K562 (cell line): ENCODE measurements at regions not wholly inside any gene's neighbourhood (a gene's known extent, or its start where the extent isn't known, plus 50 kb on each side); places are given as distances from the start of the nearest gene placed in this dataset.

Source experiments
- ATAC-seq: fragments of 200-7000 bp; cut with Tn5 transposase; 3 replicates; pipeline ENCODE4 v1.9.1; 2020; ENCODE audit warnings: moderate library complexity
- BruUV-seq: library from RNA; stranded (reverse); fragments of 400-500 nt; replicated peaks from 2 replicates; lab custom pipeline; 2021; lab: Mats Ljungman, UMichigan
- CTCF ChIA-PET: fragments of 300-600 bp; formaldehyde crosslinking; extraction: SDS; loops from one replicate; lab custom pipeline; 2021; ENCODE audit warnings: low intra/inter-chr PET ratio; lab: Yijun Ruan, JAX
- POLR2A ChIA-PET: fragments of 300-600, 350-650 bp; sonication (Branson Sonifier 250); formaldehyde crosslinking; extraction: SDS; loops from one replicate; lab custom pipeline; 2021; ENCODE audit warnings: antibody characterized with exemption, inconsistent platforms; lab: Yijun Ruan, JAX
- DNase-seq, 4 experiments: peaks; one replicate each; pipeline versions ENCODE4 v3.0.0 to v3.0.0-alpha.2; 2011 to 2018; ENCODE audit warnings: low spot score in 3 of 4, mixed read lengths in 3 of 4; ENCODE audit errors: extremely low read depth in 1 of 4
- FAIRE-seq: peaks from 2 replicates; lab custom pipeline; 2011; peaks lifted over from hg19 to GRCh38; lab: Jason Lieb, UNC
- H2AFZ ChIP-seq: 2 replicates; pipeline ENCODE4 v1.6.0; 2011; ENCODE audit warnings: low read depth, low read length, control low read depth, inconsistent platforms
- H3K27ac ChIP-seq: fragments of 200-600 bp; 3 replicates; pipeline ENCODE4 v1.8.0; 2011; ENCODE audit warnings: low read depth, mild to moderate bottlenecking, control low read depth, inconsistent platforms, low read length, moderate library complexity, mixed read lengths; ENCODE audit errors: extremely low read depth
- H3K27me3 ChIP-seq, 2 experiments: fragments of 300-600 bp in 1 of 2; 2 replicates in 1 of 2; 3 replicates in 1 of 2; pipeline versions ENCODE4 v1.6.0 to v1.8.0; 2011; ENCODE audit warnings: inconsistent platforms in 2 of 2, low read length in 2 of 2, mild to moderate bottlenecking in 1 of 2, mixed read lengths in 1 of 2, moderate library complexity in 1 of 2; ENCODE audit not compliant: control insufficient read depth in 2 of 2, insufficient read depth in 2 of 2
- H3K36me3 ChIP-seq: fragments of 300-600 bp; 3 replicates; pipeline ENCODE4 v1.8.0; 2011; ENCODE audit warnings: mild to moderate bottlenecking, low read length, inconsistent platforms; ENCODE audit not compliant: control insufficient read depth, insufficient read depth
- H3K4me1 ChIP-seq, 2 experiments: fragments of 200-600 bp in 1 of 2; replicated peaks in 1 of 2; 2 replicates in 1 of 2; 3 replicates in 1 of 2; pipeline versions ENCODE4 v1.5.1 to v1.8.0; 2011; ENCODE audit warnings: inconsistent platforms in 2 of 2, low read length in 2 of 2, mild to moderate bottlenecking in 1 of 2, mixed read lengths in 1 of 2, moderate library complexity in 1 of 2; ENCODE audit not compliant: control insufficient read depth in 2 of 2, insufficient read depth in 2 of 2
- H3K4me2 ChIP-seq: 2 replicates; pipeline ENCODE4 v1.6.1; 2011; ENCODE audit warnings: low read length, control low read depth, inconsistent platforms, mixed read lengths; ENCODE audit not compliant: insufficient read depth
- H3K4me3 ChIP-seq: fragments of 200-600 bp; sonication (generic), shearing (Covaris generic); 2 replicates; pipeline ENCODE4 v1.5.1; 2016; ENCODE audit warnings: control low read depth, inconsistent platforms
- H3K79me2 ChIP-seq: fragments of 200-600 bp; 3 replicates; pipeline ENCODE4 v1.8.0; 2011; ENCODE audit warnings: low read length, inconsistent platforms; ENCODE audit not compliant: control insufficient read depth, insufficient read depth
- H3K9ac ChIP-seq, 2 experiments: 2 replicates each; pipeline versions ENCODE4 v1.6.0 to v1.6.1; 2011; ENCODE audit warnings: low read depth in 2 of 2, low read length in 2 of 2, control low read depth in 1 of 2, inconsistent platforms in 1 of 2, mild to moderate bottlenecking in 1 of 2, mixed read lengths in 1 of 2; ENCODE audit not compliant: insufficient read depth in 1 of 2
- H3K9me1 ChIP-seq: one replicate; pipeline ENCODE4 v1.6.0; 2011; ENCODE audit warnings: inconsistent platforms, mild to moderate bottlenecking, low read length, moderate library complexity; ENCODE audit not compliant: control insufficient read depth, insufficient read depth
- H3K9me3 ChIP-seq: replicated peaks from 2 replicates; pipeline ENCODE4 v1.5.1; 2011; ENCODE audit warnings: low read depth, low read length, inconsistent platforms; ENCODE audit not compliant: control insufficient read depth, insufficient read depth
- H4K20me1 ChIP-seq: replicated peaks from 2 replicates; pipeline ENCODE4 v1.6.1; 2011; ENCODE audit warnings: low read length, inconsistent platforms, mixed read lengths; ENCODE audit not compliant: control insufficient read depth, insufficient read depth
- FUS ChIP-seq: fragments of 200-400 bp; formaldehyde crosslinking; optimal IDR thresholded peaks from 2 replicates; pipeline ENCODE3; 2017; ENCODE audit warnings: low read depth, low read length
- PBX2 ChIP-seq, 2 experiments: IDR thresholded peaks in 1 of 2; conservative IDR thresholded peaks in 1 of 2; 2 replicates each; pipeline ENCODE4 v1.6.1; 2016; ENCODE audit warnings: low read depth in 2 of 2, mild to moderate bottlenecking in 1 of 2, missing compliant biosample characterization in 1 of 2, missing genetic modification characterization in 1 of 2, moderate library complexity in 1 of 2
- RFX7 ChIP-seq: fragments of 250-450 bp; sonication (Bioruptor Pico); IDR thresholded peaks from 2 replicates; pipeline ENCODE4 v1.5.1; 2021; ENCODE audit warnings: mild to moderate bottlenecking
- ZFPM2 ChIP-seq: fragments of 250-450 bp; sonication (Bioruptor Pico); IDR thresholded peaks from 2 replicates; pipeline ENCODE4 v1.5.1; 2022; ENCODE audit warnings: mild to moderate bottlenecking
- whole genome bisulfite sequencing: fragments of 100-300 bp; shearing (Covaris generic); methylation state at CpG from one replicate; pipeline ENCODE4 v1.1.6; 2016; ENCODE audit warnings: low coverage, mixed read lengths; ENCODE audit not compliant: insufficient coverage; ENCODE audit errors: missing lambda C conversion rate; 5-methylcytosine and 5-hydroxymethylcytosine counted together
- in situ Hi-C: fragments of 300-500 bp; cut with MboI; formaldehyde crosslinking; loops from 4 replicates; pipeline ENCODE4 v1.15.0; 2018; ENCODE audit warnings: inconsistent platforms, mixed read lengths
- intact Hi-C: fragments of 100-400 bp; cut with micrococcal nuclease; formaldehyde crosslinking; loops from 2 replicates; pipeline ENCODE4 v1.14.2; 2022

- Histone ChIP-seq H4K20me1 (no peaks in the 10 kb centered on the region), H3K4me1 (no peaks in the 10 kb centered on the region), H3K4me2 (no peak overlapping the region), H3K27ac (no peak overlapping the region), H3K27me3 (no peaks in the 10 kb centered on the region), H3K4me3 (no peak overlapping the region), H3K79me2 (no peaks in the 10 kb centered on the region), H3K36me3 (no peaks in the 10 kb centered on the region), H2AFZ (no peak overlapping the region), H3K9ac (no peak overlapping the region), H3K9me1 (no peaks in the 10 kb centered on the region), H3K9me3 (no peaks in the 10 kb centered on the region)
- FAIRE-seq = no peak
- 0% methylated on average over 1 of the region's 1 CpG for WGBS
- in situ Hi-C loops (no loop called here), intact Hi-C loops (no loop called here)
- no peak for DNase-seq
- no peak for TF ChIP-seq ZFPM2 (CRISPR knock-in tag)
- TF ChIP-seq RFX7 = no peak
- no peak for TF ChIP-seq FUS
- TF ChIP-seq PBX2 (CRISPR knock-in tag; IDR thresholded peaks at IDR 0.05; ENCODE audit: low read depth) = no peak
- TF ChIP-seq PBX2 (tag; conservative IDR thresholded peaks at IDR 0.05; ENCODE audit: low read depth) = no peak
- BruUV-seq = no TSS peak
- ChIA-PET POLR2A (no interaction called here), CTCF (no interaction called here)
- ATAC-seq = no peak
Observed at GRCh38 chr12:14065616-14066015, 84.2 kb upstream of the GRIN2B start.
